ENCODE measurements at regions not wholly inside any gene's neighbourhood (a gene's known extent, or its start where the extent isn't known, plus 50 kb on each side); places are given as distances from the start of the nearest gene placed in this dataset.

- intact Hi-C loops (cut with DNase I), result no loop called here
- 62 to 69% (median 64%) methylated on average over 2 of the region's 2 CpGs for WGBS, 4 donors
- DNase-seq, result no peak
- H3K36me3 ChIP-seq (replicated peaks in 1 of 2), result no peaks in the 10 kb centered on the region
- no peaks in the 10 kb centered on the region for H3K4me1 ChIP-seq (replicated peaks in 1 of 2)
- no peak overlapping the region for H3K27ac ChIP-seq
- no peak overlapping the region for H3K4me3 ChIP-seq
- H3K9me3 ChIP-seq (replicated peaks in 1 of 3), result no peaks in the 10 kb centered on the region
- no peaks in the 10 kb centered on the region for H3K27me3 ChIP-seq
- no peak for TF ChIP-seq POLR2A (IDR thresholded peaks at IDR 0.05)
- TF ChIP-seq CTCF (IDR thresholded peaks at IDR 0.05), result no peak
Observed at GRCh38 chr15:45913451-45913850, 278.6 kb downstream of the SQOR start.

GRCh38 chr15:45914425-45914824, 279.6 kb downstream of the SQOR start:
- no peak for DNase-seq
- Histone ChIP-seq H3K4me1 (replicated peaks in 1 of 2) (no peaks in the 10 kb centered on the region), H3K27me3 (no peaks in the 10 kb centered on the region), H3K4me3 (no peak overlapping the region), H3K9me3 (replicated peaks in 1 of 3) (no peaks in the 10 kb centered on the region), H3K27ac (no peak overlapping the region), H3K36me3 (replicated peaks in 1 of 2) (no peaks in the 10 kb centered on the region)
- TF ChIP-seq POLR2A (IDR thresholded peaks at IDR 0.05), result no peak
- no peak for TF ChIP-seq CTCF (IDR thresholded peaks at IDR 0.05)
- intact Hi-C loops (cut with DNase I), result no loop called here

- TF ChIP-seq POLR2A (IDR thresholded peaks at IDR 0.05) (no peak), CTCF (IDR thresholded peaks at IDR 0.05) (no peak)
- H3K4me3 ChIP-seq, result no peak overlapping the region
- H3K27ac ChIP-seq, result no peak overlapping the region
- H3K27me3 ChIP-seq, result no peaks in the 10 kb centered on the region
- WGBS, 4 donors, result 49 to 75% (median 59%) methylated on average over 2 of the region's 2 CpGs
- no peaks in the 10 kb centered on the region for H3K4me1 ChIP-seq (replicated peaks in 1 of 2)
- intact Hi-C loops (cut with DNase I), result no loop called here
- no peak for DNase-seq
- H3K36me3 ChIP-seq (replicated peaks in 1 of 2), result no peaks in the 10 kb centered on the region
- H3K9me3 ChIP-seq (replicated peaks in 1 of 3), result no peaks in the 10 kb centered on the region
Observed at GRCh38 chr15:45918839-45919238, 284.0 kb downstream of the SQOR start.

GRCh38 chr15:45919806-45920205, 285.0 kb downstream of the SQOR start:
- no peaks in the 10 kb centered on the region for H3K36me3 ChIP-seq (replicated peaks in 1 of 2)
- no peaks in the 10 kb centered on the region for H3K27me3 ChIP-seq
- no peak overlapping the region for H3K4me3 ChIP-seq
- 76 to 81% (median 79%) methylated on average over 6 of the region's 6 CpGs for WGBS, 4 donors
- DNase-seq, result no peak
- H3K27ac ChIP-seq, result no peak overlapping the region
- H3K4me1 ChIP-seq (replicated peaks in 1 of 2), result no peaks in the 10 kb centered on the region
- no peaks in the 10 kb centered on the region for H3K9me3 ChIP-seq (replicated peaks in 1 of 3)
- intact Hi-C loops (cut with DNase I), result no loop called here
- TF ChIP-seq CTCF (IDR thresholded peaks at IDR 0.05) (no peak), POLR2A (IDR thresholded peaks at IDR 0.05) (no peak)

Measured in adrenal gland (tissue), 9 donors.